ENCODE measurements at regions not wholly inside any gene's neighbourhood (a gene's known extent, or its start where the extent isn't known, plus 50 kb on each side); places are given as distances from the start of the nearest gene placed in this dataset.

GRCh38 chr1:221813887-221814286 is 72.0 kb upstream of the DUSP10 start:
- no peak for TF ChIP-seq ATF2 (IDR thresholded peaks at IDR 0.05; ENCODE audit: low read length)
- TF ChIP-seq SP1 (IDR thresholded peaks at IDR 0.05; ENCODE audit: low read depth, low read length): no peak
- TF ChIP-seq POLR2A (IDR thresholded peaks at IDR 0.05; ENCODE audit: control extremely low read depth in 1 of 2, low read depth in 2 of 2, low read length in 2 of 2): no peak
- TF ChIP-seq ZNF274 (IDR thresholded peaks at IDR 0.05; ENCODE audit: borderline replicate concordance, extremely low read depth, low read length): no peak
- TF ChIP-seq SRF (IDR thresholded peaks at IDR 0.05; ENCODE audit: low read depth, low read length): no peak
- TF ChIP-seq FOSL1 (IDR thresholded peaks at IDR 0.05; ENCODE audit: insufficient read depth, low read depth, low read length): no peak

Measured in H1 (cell line).